ENCODE measurements at regions not wholly inside any gene's neighbourhood (a gene's known extent, or its start where the extent isn't known, plus 50 kb on each side); places are given as distances from the start of the nearest gene placed in this dataset.

GRCh38 chr15:38972831-38973230 is 408.2 kb upstream of the RASGRP1 start:
- Histone ChIP-seq H3K9me3 (ENCODE audit: low read depth) (no peaks in the 10 kb centered on the region), H3K27me3 (replicated peaks; ENCODE audit: insufficient read depth) (no peaks in the 10 kb centered on the region), H3K9me2 (ENCODE audit: insufficient read depth) (no peaks in the 10 kb centered on the region), H3K9ac (no peak overlapping the region), H3K4me3 (no peak overlapping the region), H4K20me1 (ENCODE audit: insufficient read depth) (no peaks in the 10 kb centered on the region), H3K79me2 (ENCODE audit: insufficient read depth) (no peaks in the 10 kb centered on the region), H3K4me1 (ENCODE audit: insufficient read depth) (peaks cover 10% of the 10 kb centered on the region), H3K4me2 (ENCODE audit: unreplicated experiment) (no peak overlapping the region), H2AFZ (peak overlapping the region; percentile 9; the same call in 1 of the 2 replicates), H3F3A (ENCODE audit: insufficient read depth) (no peaks in the 10 kb centered on the region), H3K27ac (no peak overlapping the region), H3K36me3 (ENCODE audit: low read depth) (peaks cover 6% of the 10 kb centered on the region; the same call in 1 of the 2 replicates)
- no peak for TF ChIP-seq EZH2phosphoT487 (IDR thresholded peaks at IDR 0.05; ENCODE audit: insufficient read depth, low read depth)
- no peak for TF ChIP-seq EZH2 (IDR thresholded peaks at IDR 0.05; ENCODE audit: insufficient read depth, poor library complexity, severe bottlenecking)
- DNase-seq = peak; percentile 15
- in situ Hi-C loops (cut with MboI) = no loop called here
- WGBS, 2 experiments (ENCODE audit: low coverage in 1 of 2, low lambda C conversion rate in 2 of 2, missing lambda C conversion rate in 2 of 2) = 63 to 72% methylated on average over 4 of the region's 4 CpGs

GRCh38 chr15:38975282-38975990 is 410.8 kb upstream of the RASGRP1 start:
- Histone ChIP-seq H3K36me3 (ENCODE audit: low read depth) (peaks cover 6% of the 10 kb centered on the region), H3K4me3 (no peak overlapping the region), H3F3A (ENCODE audit: insufficient read depth) (no peaks in the 10 kb centered on the region), H3K27ac (no peak overlapping the region), H3K4me1 (ENCODE audit: insufficient read depth) (peaks cover 10% of the 10 kb centered on the region), H4K20me1 (ENCODE audit: insufficient read depth) (no peaks in the 10 kb centered on the region), H2AFZ (no peak overlapping the region), H3K4me2 (ENCODE audit: unreplicated experiment) (no peak overlapping the region), H3K9ac (no peak overlapping the region), H3K9me2 (ENCODE audit: insufficient read depth) (no peaks in the 10 kb centered on the region; the same call in 1 of the 2 replicates), H3K9me3 (ENCODE audit: low read depth) (no peaks in the 10 kb centered on the region), H3K79me2 (ENCODE audit: insufficient read depth) (no peaks in the 10 kb centered on the region), H3K27me3 (replicated peaks; ENCODE audit: insufficient read depth) (no peaks in the 10 kb centered on the region)
- TF ChIP-seq EZH2 (IDR thresholded peaks at IDR 0.05; ENCODE audit: insufficient read depth, poor library complexity, severe bottlenecking) = no peak
- DNase-seq = no peak
- in situ Hi-C loops (cut with MboI) = no loop called here
- WGBS, 2 experiments (ENCODE audit: low coverage in 1 of 2, low lambda C conversion rate in 2 of 2, missing lambda C conversion rate in 2 of 2) = 72 to 80% methylated on average over 5 of the region's 5 CpGs

- TF ChIP-seq EZH2 (IDR thresholded peaks at IDR 0.05; ENCODE audit: insufficient read depth, poor library complexity, severe bottlenecking) (no peak), EZH2phosphoT487 (IDR thresholded peaks at IDR 0.05; ENCODE audit: insufficient read depth, low read depth) (no peak)
- Histone ChIP-seq H3K4me1 (ENCODE audit: insufficient read depth) (peaks cover 54% of the 10 kb centered on the region), H3K9me2 (ENCODE audit: insufficient read depth) (no peaks in the 10 kb centered on the region), H3K36me3 (ENCODE audit: low read depth) (no peaks in the 10 kb centered on the region), H3K79me2 (ENCODE audit: insufficient read depth) (peaks cover 7% of the 10 kb centered on the region; the same call in 1 of the 2 replicates), H3K9me3 (ENCODE audit: low read depth) (no peaks in the 10 kb centered on the region), H3K4me2 (ENCODE audit: unreplicated experiment) (peak overlapping the region; percentile 6), H3K27ac (peak overlapping the region; percentile 41), H4K20me1 (ENCODE audit: insufficient read depth) (no peaks in the 10 kb centered on the region), H3F3A (ENCODE audit: insufficient read depth) (peaks cover 42% of the 10 kb centered on the region), H2AFZ (0 out of 2 replicates have a peak overlapping the region, but pooled peaks have one; percentile 3), H3K27me3 (replicated peaks; ENCODE audit: insufficient read depth) (no peaks in the 10 kb centered on the region), H3K9ac (no peak overlapping the region), H3K4me3 (no peak overlapping the region)
- DNase-seq = peak; percentile 64
- 33 to 41% methylated on average over 4 of the region's 4 CpGs for WGBS, 2 experiments (ENCODE audit: low coverage in 1 of 2, low lambda C conversion rate in 2 of 2, missing lambda C conversion rate in 2 of 2)
- in situ Hi-C loops (cut with MboI) = no loop called here
These were observed 426.5 kb upstream of the RASGRP1 start for GRCh38 chr15:38991126-38991525.

- no peak overlapping the region for H2AFZ ChIP-seq
- peaks cover 46% of the 10 kb centered on the region for H3F3A ChIP-seq (ENCODE audit: insufficient read depth)
- no peak overlapping the region for H3K9ac ChIP-seq
- H3K27me3 ChIP-seq (replicated peaks; ENCODE audit: insufficient read depth) = no peaks in the 10 kb centered on the region
- peak overlapping the region; percentile 6 for H3K4me2 ChIP-seq (ENCODE audit: unreplicated experiment)
- in situ Hi-C loops (cut with MboI) = no loop called here
- peaks cover 58% of the 10 kb centered on the region for H3K4me1 ChIP-seq (ENCODE audit: insufficient read depth)
- H3K9me2 ChIP-seq (ENCODE audit: insufficient read depth) = no peaks in the 10 kb centered on the region
- H3K27ac ChIP-seq = peak overlapping the region; percentile 41
- no peak overlapping the region for H3K4me3 ChIP-seq
- DNase-seq = peak; percentile 25
- H3K9me3 ChIP-seq (ENCODE audit: low read depth) = no peaks in the 10 kb centered on the region
- 48 to 60% methylated on average over 2 of the region's 2 CpGs for WGBS, 2 experiments (ENCODE audit: low coverage in 1 of 2, low lambda C conversion rate in 2 of 2, missing lambda C conversion rate in 2 of 2)
- H3K79me2 ChIP-seq (ENCODE audit: insufficient read depth) = peaks cover 7% of the 10 kb centered on the region; the same call in 1 of the 2 replicates
- no peaks in the 10 kb centered on the region for H3K36me3 ChIP-seq (ENCODE audit: low read depth)
- no peaks in the 10 kb centered on the region for H4K20me1 ChIP-seq (ENCODE audit: insufficient read depth)
- TF ChIP-seq EZH2 (IDR thresholded peaks at IDR 0.05; ENCODE audit: insufficient read depth, poor library complexity, severe bottlenecking) (no peak), EZH2phosphoT487 (IDR thresholded peaks at IDR 0.05; ENCODE audit: insufficient read depth, low read depth) (no peak)
These were observed 427.1 kb upstream of the RASGRP1 start for GRCh38 chr15:38991701-38992100.
